HG03575 (cell line): ENCODE measurements at regions not wholly inside any gene's neighbourhood (a gene's known extent, or its start where the extent isn't known, plus 50 kb on each side); places are given as distances from the start of the nearest gene placed in this dataset.

Source experiments
- ATAC-seq: cut with Tn5 transposase; IDR thresholded peaks from one replicate; pipeline ENCODE4 v1.9.1; 2021; ENCODE audit not compliant: unreplicated experiment, insufficient number of reproducible peaks, low FRiP score; ENCODE audit errors: extremely low read depth

DNA sequence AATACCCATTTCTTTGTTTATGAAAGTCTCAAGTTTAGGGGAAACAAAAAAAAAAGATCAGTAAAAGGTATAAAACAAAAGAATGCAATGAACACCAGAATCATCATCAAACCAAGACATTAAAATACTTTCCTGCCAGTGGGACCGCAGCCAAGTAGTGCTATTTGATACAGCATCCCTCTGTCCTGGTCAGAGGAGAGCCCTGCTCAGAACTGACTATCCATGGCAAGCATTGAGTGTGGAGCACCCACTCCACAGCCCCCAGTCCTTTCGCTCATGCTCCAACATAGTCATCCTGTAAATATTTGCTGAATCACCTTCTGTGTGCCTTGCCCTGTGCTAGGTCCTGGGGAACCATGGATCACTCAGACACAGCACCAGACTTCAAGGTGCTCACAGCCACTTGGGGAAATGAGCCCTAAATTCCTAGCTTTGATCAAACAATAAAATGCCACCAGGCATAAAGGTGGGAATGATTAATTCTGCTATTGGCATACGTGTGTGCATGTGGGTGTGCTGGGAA, 213.6 kb upstream of the TBX20 start:
- ATAC-seq = no peak

GRCh38 chr7:35465791-35466336, 212.0 kb upstream of the TBX20 start:
- no peak for ATAC-seq

- ATAC-seq = no peak
Measured at GRCh38 chr7:35463751-35464150, 209.9 kb upstream of the TBX20 start.

- ATAC-seq = no peak
Measured at GRCh38 chr7:35463176-35463700, 209.3 kb upstream of the TBX20 start.

DNA sequence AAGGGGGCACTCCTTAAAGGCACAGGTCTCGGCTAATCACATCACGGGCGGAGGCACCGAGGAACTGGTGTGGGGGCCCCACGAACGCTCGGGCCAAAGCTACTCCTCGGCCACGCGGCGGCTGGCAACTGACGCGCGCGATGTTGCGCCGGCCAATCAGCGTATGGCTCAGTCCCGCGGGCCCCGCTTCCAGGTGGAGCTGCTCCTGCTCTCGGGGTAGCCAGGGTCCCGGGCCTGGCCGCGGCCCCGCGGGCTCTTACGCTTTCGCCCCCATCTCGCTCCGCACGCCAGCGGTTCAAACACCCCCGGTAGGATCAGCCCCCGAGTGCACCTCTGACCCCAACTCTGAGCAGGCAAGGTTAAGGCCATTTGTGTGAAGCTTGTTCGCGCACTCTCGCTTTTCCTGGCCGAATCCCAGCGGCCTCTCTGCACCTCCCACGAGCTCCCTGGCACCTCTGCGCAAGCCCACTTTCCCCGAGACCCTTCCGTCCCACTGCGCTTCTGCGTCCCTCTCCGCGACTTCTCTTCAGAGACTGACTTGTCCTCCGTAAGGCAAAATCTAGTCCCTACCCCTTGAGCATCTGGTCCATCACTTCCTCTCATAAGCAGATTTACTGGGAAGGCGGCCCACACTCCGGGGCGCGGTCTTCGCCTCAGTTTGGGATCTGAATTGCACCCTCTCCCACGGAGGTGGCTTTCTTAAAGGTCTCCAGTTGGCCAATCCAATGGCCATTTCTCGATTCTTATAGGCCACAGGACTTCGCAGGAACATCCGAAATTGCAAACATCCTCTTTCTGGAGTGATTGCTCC, 200.9 kb upstream of the TBX20 start:
- ATAC-seq = no peak

DNA sequence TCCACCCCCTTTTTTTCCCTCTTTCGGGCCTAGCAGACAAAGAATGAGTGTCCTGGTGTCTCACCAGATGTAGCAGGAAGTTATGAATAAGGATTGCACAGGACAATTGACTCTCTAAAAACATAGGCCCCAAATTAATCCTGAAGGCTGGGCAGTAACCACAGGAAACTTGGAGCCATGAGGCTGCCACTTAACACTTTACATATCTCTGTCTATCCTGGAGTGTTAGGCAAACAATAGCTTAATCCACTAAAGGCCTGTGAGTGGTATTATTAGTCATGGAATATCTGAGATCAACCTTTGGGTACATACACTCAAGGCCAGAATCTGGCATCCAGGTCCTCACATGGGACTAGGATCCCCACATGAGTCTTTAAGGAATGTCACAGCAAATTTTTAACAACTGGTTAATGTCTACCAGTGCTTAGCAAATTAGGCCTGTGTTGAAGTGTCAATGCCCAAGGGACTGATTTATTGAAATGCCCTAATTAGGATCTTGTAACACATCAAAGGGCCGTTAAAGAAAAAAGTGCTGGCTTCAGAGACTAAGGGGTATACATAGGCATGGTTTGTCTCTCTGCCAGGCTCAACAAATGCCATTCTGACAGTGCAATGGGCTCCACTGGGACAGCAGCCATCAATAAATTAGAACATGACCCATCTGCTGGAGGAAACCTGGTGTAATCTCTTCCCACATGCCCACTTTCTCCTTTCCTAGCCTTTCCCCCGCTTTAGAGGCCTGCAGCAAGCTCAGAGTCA, 196.7 kb upstream of the TBX20 start:
- ATAC-seq = no peak

DNA sequence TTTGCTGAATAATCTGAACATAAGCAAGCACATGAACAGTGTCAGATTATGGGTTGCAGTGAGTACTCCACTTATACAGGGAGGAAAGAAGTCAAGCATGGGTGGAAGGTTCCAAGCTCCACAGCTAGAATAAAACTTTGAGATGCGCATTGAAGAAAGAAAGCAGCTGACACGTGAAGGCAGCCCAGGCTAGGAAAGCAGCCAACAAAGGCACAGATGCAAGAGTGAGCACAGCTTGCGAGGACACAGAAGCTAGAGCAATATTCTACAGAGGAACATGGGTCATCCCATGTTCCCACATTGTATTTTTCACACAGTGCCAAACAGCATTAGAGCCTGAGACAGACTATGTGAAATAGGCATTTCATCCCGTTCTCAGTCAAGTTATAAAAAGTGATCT, 194.6 kb upstream of the TBX20 start:
- ATAC-seq = no peak

DNA sequence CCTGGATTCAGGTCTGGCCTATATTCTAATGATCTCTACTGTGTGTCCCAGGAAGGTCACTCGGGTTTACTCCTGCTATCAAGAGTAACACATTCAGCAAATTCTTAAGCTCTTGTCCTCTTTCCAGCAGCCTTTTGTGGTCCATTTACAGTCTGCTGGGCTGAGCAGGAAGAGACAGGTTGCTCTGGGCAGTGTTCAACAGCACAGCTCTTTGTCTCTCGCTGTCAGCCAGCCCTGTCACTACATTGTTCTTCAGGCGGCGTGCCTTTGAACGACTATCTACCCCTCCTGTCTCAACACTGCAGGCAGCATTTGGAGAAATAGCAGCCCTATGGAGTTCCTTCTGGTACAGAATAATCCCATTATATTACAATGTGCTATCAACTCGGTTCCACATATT, 192.2 kb upstream of the TBX20 start:
- no peak for ATAC-seq

DNA sequence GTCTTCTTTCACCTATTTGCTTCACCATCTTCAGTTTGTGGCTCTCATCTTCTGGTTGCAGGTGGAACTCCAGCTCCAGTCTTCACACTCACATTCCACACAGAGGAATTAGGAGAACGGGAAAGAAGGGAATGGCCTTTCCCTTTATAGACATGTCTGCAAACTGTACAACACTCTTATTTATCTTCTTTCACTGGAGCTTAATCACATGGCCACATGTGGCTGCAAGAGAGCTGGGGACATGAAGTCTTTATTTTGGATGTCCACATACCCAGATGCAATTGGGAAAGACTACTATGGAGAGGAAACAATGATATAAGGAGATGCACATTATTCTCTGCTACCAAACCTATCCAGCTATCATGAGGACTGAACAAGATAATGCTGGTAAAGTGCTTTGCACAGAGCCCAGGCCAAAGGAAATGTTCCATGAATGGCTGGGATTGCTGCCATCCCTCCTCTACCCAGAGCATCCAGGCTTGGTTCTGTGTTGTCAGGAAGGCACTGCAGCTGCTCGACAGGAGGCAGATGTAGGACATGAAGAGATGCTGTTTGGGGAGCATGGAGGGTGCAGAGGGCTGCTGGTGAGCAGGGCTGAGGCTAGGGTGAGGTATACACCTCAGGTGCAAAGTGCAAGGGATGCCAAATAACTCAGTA, 183.8 kb upstream of the TBX20 start:
- ATAC-seq = no peak

DNA sequence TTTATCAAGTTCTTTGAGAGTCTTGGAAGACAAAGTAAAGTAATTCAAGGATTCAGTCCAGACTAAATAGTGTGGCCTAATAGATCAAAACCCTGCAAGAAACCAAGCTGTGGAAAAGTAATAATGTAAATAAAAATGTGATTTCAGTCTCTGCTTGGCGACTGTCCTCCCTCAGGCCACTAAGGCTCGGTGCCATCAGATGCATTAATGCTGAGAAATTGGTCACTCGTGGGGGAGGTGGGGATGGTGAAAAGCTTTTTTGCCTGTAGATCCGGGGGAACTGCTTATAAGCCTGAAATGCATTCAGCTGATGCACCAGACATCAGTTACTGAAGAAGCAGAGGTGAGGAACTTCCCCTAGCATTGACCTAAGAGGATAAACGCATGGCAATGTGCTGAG, 182.6 kb upstream of the TBX20 start:
- ATAC-seq = no peak

GRCh38 chr7:35430547-35431153, 176.8 kb upstream of the TBX20 start:
- ATAC-seq = no peak

DNA sequence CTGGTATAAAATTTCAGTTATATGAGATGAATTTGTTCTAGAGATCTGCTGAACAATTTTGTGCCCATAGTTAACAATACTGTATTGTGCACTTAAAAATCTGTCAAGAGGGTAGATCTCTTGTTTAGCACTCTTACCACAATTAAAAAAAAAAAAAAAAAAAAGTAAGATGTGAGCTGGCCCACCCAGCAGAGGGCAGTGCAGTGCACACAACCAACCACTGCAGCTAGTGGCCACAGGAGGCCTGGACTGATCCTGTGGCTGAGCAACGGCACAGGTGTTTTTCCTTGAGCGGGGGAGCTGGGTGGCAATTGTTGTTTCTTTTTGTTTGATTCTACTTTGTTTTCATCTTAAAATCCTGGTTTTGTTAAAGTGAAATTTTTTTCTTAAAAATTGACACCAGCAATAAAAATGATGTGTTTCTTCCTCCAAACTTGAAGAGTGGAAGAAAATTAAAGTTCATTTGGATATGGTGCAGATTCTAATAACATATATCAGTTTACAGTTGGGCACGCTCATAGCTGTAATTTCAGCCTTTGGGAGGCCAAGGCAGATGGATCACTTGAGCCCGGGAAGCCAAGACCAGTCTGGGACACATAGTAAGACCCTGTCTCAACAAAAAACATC, 171.1 kb upstream of the TBX20 start:
- peak; percentile 49 for ATAC-seq

DNA sequence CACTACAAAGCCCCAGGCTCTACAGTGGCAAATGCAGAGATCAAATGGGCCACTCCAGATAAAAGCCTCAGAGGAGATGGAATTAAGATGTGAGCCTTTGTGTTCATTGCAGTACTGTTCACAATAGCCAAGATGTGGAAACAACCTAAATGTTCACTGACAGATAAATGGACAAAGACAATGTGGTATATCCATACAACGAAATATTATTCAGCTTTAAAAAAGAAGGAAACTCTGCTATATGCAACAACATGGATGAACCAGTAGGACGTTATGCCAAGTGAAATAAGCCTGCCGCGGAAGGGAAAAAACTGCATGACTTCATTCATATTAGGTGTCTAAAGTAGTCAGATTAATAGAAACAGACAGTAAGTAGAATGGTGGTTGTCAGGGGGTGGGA, 170.5 kb upstream of the TBX20 start:
- no peak for ATAC-seq

DNA sequence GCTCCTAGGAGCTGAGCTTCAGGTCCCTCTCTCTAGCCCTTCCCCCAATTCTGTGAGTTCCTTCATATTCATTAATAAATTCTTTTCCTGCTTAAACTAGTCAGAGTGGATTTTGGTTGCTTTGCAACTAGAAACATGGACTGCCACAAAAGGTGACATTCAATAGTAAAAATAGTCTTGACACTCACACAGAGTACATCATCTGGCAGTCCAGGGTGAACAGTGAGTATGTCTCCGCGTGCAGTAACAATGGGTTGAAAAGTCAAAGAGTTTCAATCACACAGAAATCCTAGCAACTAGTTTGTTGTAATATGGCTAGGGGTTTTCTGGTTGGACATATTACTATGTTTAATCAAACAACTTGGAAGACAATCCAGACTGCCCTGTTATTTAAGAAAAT, 168.8 kb upstream of the TBX20 start:
- no peak for ATAC-seq

DNA sequence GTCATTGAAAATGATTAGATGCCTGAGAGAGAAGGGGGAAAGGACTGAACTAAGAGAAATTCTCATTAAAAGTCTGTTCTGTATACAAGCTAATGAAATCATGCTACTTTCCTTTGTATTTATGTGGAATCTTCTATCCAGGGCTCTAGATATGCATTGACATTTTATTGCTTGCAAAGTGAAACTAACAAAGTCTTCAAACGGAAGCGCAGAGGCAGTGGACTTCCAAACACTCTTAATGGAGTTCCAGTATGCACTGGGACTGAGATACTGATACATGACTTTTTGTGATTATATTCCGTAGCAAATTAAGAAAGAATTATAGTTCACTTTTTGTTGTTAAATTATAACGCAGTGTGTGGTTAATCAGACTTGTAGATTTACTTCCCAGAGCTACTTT, 166.8 kb upstream of the TBX20 start:
- no peak for ATAC-seq

- ATAC-seq = no peak
Measured at GRCh38 chr7:35419391-35419755, 165.5 kb upstream of the TBX20 start.

- ATAC-seq = no peak
Measured at GRCh38 chr7:35418716-35419390, 165.0 kb upstream of the TBX20 start.

DNA sequence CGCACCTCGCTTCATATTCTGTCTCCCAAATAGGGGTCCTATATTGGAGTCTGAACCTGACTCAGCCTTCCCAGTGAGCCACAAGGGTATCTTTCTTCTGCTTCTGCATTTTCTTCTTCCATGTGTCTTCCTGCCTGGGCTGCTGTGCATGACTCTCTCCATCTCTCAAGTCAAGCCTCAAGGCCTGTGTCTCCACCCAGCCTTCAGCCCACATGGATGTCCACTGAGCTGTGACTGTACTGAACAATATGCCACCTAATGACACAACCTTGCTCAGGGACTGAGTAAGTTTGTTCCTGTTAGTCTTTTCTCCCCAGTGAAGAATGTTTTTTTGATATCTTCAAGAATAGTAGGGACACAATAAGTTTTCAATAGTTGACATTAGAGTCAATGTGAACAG, 162.7 kb upstream of the TBX20 start:
- ATAC-seq = no peak
